OCI-LY7 (cell line): ENCODE measurements at regions not wholly inside any gene's neighbourhood (a gene's known extent, or its start where the extent isn't known, plus 50 kb on each side); places are given as distances from the start of the nearest gene placed in this dataset.

ENCODE experiments used
- BruUV-seq: library from RNA; stranded (reverse); fragments of 400-500 nt; replicated peaks from 2 replicates; lab custom pipeline; 2021; lab: Mats Ljungman, UMichigan
- CTCF ChIA-PET: fragments of 300-600 bp; sonication (Branson Sonifier 250); formaldehyde crosslinking; loops from one replicate; lab custom pipeline; 2022; ENCODE audit warnings: antibody characterized with exemption; ENCODE audit not compliant: unreplicated experiment; lab: Charles Lee
- POLR2A ChIA-PET: fragments of 300-600 bp; sonication (Branson Sonifier 250); formaldehyde crosslinking; loops from one replicate; lab custom pipeline; 2022; ENCODE audit warnings: antibody characterized with exemption; lab: Charles Lee
- DNase-seq: peaks from one replicate; pipeline ENCODE4 v3.0.0-alpha.2; 2015; ENCODE audit warnings: low spot score
- H2AFZ ChIP-seq: fragments of 200-600 bp; sonication (generic), shearing (Covaris generic); 2 replicates; pipeline ENCODE4 v1.6.1; 2014; ENCODE audit warnings: mild to moderate bottlenecking, antibody characterized with exemption, low read length, moderate library complexity
- H3K27ac ChIP-seq: fragments of 200-600 bp; sonication (generic); 2 replicates; pipeline ENCODE4 v1.5.1; 2014; ENCODE audit warnings: mixed run types, low read depth, mild to moderate bottlenecking, moderate library complexity, low read length, inconsistent platforms; ENCODE audit not compliant: poor library complexity, severe bottlenecking
- H3K36me3 ChIP-seq: fragments of 200-600 bp; sonication (generic); 2 replicates; pipeline ENCODE4 v1.6.1; 2014; ENCODE audit warnings: mild to moderate bottlenecking, antibody characterized with exemption, low read length, moderate library complexity, mixed read lengths; ENCODE audit not compliant: insufficient read depth
- H3K4me1 ChIP-seq: fragments of 200-600 bp; sonication (generic); 2 replicates; pipeline ENCODE4 v1.5.1; 2014; ENCODE audit warnings: mild to moderate bottlenecking, low read length; ENCODE audit not compliant: insufficient read depth, poor library complexity, severe bottlenecking
- H3K4me2 ChIP-seq: fragments of 200-600 bp; sonication (generic); 2 replicates; pipeline ENCODE4 v1.6.1; 2014; ENCODE audit warnings: mild to moderate bottlenecking, low read length
- H3K4me3 ChIP-seq: fragments of 200-600 bp; sonication (generic); 2 replicates; pipeline ENCODE4 v1.5.1; 2014; ENCODE audit warnings: mild to moderate bottlenecking, low read depth, low read length; ENCODE audit not compliant: poor library complexity, severe bottlenecking
- H3K79me2 ChIP-seq: fragments of 200-600 bp; sonication (generic); 2 replicates; pipeline ENCODE4 v1.6.1; 2016; ENCODE audit warnings: low read depth, mild to moderate bottlenecking, low read length, moderate library complexity, mixed read lengths; ENCODE audit not compliant: insufficient read depth
- H3K9me2 ChIP-seq: fragments of 200-600 bp; sonication (generic); 2 replicates; pipeline ENCODE4 v1.6.1; 2016; ENCODE audit warnings: mild to moderate bottlenecking, low read length, mixed read lengths; ENCODE audit not compliant: insufficient read depth
- H3K9me3 ChIP-seq: fragments of 200-600 bp; sonication (generic); 2 replicates; pipeline ENCODE4 v1.6.1; 2014; ENCODE audit warnings: mild to moderate bottlenecking, mixed run types, low read length, mixed read lengths
- H4K20me1 ChIP-seq: fragments of 200-600 bp; sonication (generic); 2 replicates; pipeline ENCODE4 v1.6.1; 2014; ENCODE audit warnings: mild to moderate bottlenecking, antibody characterized with exemption, low read length, moderate library complexity, mixed read lengths; ENCODE audit not compliant: insufficient read depth
- EZH2phosphoT487 ChIP-seq: fragments of 200-600 bp; sonication (generic); IDR thresholded peaks from 2 replicates; pipeline ENCODE4 v1.6.1; 2018; ENCODE audit warnings: low read depth, borderline replicate concordance, mild to moderate bottlenecking, mixed run types, antibody characterized with exemption, low read length, moderate library complexity, mixed read lengths
- intact Hi-C: fragments of 100-400 bp; cut with micrococcal nuclease; formaldehyde crosslinking; loops from one replicate; pipeline ENCODE4 v1.10.0; 2022; ENCODE audit not compliant: unreplicated experiment
- TF ChIP-seq, protein P1 (sequence below): fragments of 200-600 bp; sonication (generic); conservative IDR thresholded peaks from 2 replicates; pipeline ENCODE4 v1.5.1; 2014; ENCODE audit warnings: mild to moderate bottlenecking, antibody characterized with exemption, low read length, moderate library complexity, mixed read lengths

DNA sequence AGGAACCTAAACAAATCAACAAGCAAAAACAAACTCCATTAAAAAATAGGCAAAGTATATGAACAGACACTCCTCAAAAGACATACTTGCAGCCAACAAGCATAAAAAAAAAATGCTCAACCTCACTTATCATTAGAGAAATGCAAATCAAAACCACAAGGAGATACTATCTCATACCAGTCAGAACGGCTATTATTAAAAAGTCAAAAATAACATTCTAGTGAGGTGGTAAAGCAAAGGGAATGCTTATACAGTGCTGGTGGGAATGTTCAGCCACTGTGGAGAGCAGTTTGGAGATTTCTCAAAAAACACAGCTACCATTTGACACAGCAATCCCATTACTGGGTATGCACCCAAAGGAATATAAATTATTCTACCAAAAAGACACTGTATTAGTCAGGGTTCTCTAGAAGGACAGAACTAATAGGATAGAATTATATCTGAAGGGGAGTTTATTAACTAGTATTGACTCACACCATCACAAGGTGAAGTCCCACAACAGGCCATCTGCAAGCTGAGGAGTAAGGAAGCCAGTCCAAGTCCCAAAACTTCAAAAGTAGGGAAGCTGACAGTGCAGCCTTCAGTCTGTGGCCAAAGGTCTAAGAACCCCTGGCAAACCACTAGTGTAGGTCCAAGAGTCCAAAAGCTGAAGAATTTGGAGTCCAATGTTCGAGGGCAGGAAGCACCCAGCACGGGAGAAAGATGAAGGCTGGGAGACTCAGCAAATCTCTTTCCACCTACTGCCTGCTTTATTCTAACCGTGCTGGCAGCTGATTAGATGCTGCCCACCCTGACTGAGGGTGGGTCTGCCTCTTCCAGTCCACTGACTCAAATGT is 101.6 kb upstream of the KRAS start:
- H3K79me2 ChIP-seq, result no peaks in the 10 kb centered on the region
- intact Hi-C loops, result no loop called here

DNA sequence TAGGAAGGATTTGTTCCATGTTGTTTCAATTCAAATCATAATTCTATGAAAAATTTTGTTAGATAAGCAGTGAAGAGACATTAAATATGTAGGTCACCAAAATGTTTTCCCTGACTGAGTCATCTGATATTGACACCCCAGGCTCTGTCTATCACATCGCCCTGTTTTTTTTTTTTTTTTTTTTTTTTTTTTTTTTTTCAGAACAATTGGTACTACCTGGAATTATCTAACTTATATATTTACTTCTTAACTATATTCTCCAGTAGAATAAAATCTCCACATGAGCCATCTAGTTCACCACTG is 97.8 kb upstream of the KRAS start:
- Histone ChIP-seq H3K79me2 (no peaks in the 10 kb centered on the region), H3K36me3 (no peaks in the 10 kb centered on the region), H3K9me3 (no peaks in the 10 kb centered on the region), H4K20me1 (no peaks in the 10 kb centered on the region), H3K4me2 (no peak overlapping the region), H3K27ac (no peak overlapping the region), H3K4me1 (no peaks in the 10 kb centered on the region), H3K9me2 (no peaks in the 10 kb centered on the region), H2AFZ (no peak overlapping the region), H3K4me3 (no peak overlapping the region)
- DNase-seq, result no peak
- BruUV-seq, result no TSS peak
- intact Hi-C loops, result no loop called here
- POLR2A ChIA-PET, result interaction anchor here (0.7 to 1.0 kb wide), 5 partner anchors 9 to 429 kb away, joined by 3 to 8 read pairs (median 4); no protein-coding TSS in a partner anchor
- CTCF ChIA-PET, result no interaction called here
- TF ChIP-seq EZH2phosphoT487, result no peak
- TF ChIP-seq, protein P1, sequence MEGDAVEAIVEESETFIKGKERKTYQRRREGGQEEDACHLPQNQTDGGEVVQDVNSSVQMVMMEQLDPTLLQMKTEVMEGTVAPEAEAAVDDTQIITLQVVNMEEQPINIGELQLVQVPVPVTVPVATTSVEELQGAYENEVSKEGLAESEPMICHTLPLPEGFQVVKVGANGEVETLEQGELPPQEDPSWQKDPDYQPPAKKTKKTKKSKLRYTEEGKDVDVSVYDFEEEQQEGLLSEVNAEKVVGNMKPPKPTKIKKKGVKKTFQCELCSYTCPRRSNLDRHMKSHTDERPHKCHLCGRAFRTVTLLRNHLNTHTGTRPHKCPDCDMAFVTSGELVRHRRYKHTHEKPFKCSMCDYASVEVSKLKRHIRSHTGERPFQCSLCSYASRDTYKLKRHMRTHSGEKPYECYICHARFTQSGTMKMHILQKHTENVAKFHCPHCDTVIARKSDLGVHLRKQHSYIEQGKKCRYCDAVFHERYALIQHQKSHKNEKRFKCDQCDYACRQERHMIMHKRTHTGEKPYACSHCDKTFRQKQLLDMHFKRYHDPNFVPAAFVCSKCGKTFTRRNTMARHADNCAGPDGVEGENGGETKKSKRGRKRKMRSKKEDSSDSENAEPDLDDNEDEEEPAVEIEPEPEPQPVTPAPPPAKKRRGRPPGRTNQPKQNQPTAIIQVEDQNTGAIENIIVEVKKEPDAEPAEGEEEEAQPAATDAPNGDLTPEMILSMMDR, result no peak

More for the DNA sequence above, 101.6 kb upstream of the KRAS start:
- Histone ChIP-seq H3K27ac (no peak overlapping the region), H3K4me2 (no peak overlapping the region), H3K4me1 (no peaks in the 10 kb centered on the region), H2AFZ (no peak overlapping the region), H3K36me3 (no peaks in the 10 kb centered on the region), H3K9me3 (no peaks in the 10 kb centered on the region), H4K20me1 (no peaks in the 10 kb centered on the region), H3K4me3 (no peak overlapping the region), H3K9me2 (no peaks in the 10 kb centered on the region)
- DNase-seq, result no peak
- TF ChIP-seq, protein P1, result no peak
- no peak for TF ChIP-seq EZH2phosphoT487
- no TSS peak for BruUV-seq
- ChIA-PET CTCF (no interaction called here), POLR2A (no interaction called here)
